Chondrocyte (in vitro differentiated cells): ENCODE measurements at regions not wholly inside any gene's neighbourhood (a gene's known extent, or its start where the extent isn't known, plus 50 kb on each side); places are given as distances from the start of the nearest gene placed in this dataset.
"Not testable (repeated sequence)": the region's sequence is repeated elsewhere in the genome, so short reads cannot be mapped to it uniquely, and the experiment has no call there.

Experiments used
- DNase-seq: peaks from one replicate; pipeline ENCODE4 v3.0.0; 2021; ENCODE audit warnings: mixed read lengths, low spot score
- H3K27ac Mint-ChIP-seq: one replicate; pipeline ENCODE4 v1.8.0; 2021; ENCODE audit warnings: mild to moderate bottlenecking, moderate library complexity, mixed read lengths; ENCODE audit not compliant: unreplicated experiment
- H3K27me3 Mint-ChIP-seq: 2 replicates; pipeline ENCODE4 v1.8.0; 2021; ENCODE audit warnings: low read depth, mixed read lengths
- H3K36me3 Mint-ChIP-seq: 2 replicates; pipeline ENCODE4 v1.8.0; 2021; ENCODE audit warnings: low read depth, mixed read lengths
- H3K4me1 Mint-ChIP-seq: 2 replicates; pipeline ENCODE4 v1.8.0; 2021; ENCODE audit warnings: low read depth, mild to moderate bottlenecking, mixed read lengths
- H3K4me3 Mint-ChIP-seq: one replicate; pipeline ENCODE4 v1.8.0; 2021; ENCODE audit warnings: mild to moderate bottlenecking, moderate library complexity, mixed read lengths; ENCODE audit not compliant: unreplicated experiment
- H3K9me3 Mint-ChIP-seq: 2 replicates; pipeline ENCODE4 v1.8.0; 2021; ENCODE audit warnings: low read depth, mixed read lengths
- TF ChIP-seq, protein P1 (sequence below): fragments of 200-600 bp; sonication (generic); IDR thresholded peaks from 2 replicates; pipeline ENCODE4 v1.5.0; 2021; ENCODE audit warnings: antibody characterized with exemption, mild to moderate bottlenecking, moderate library complexity

GRCh38 chr7:131667699-131668098 lies 111.3 kb upstream of the PODXL start:
- Mint-ChIP-seq H3K27me3 (peaks cover 42% of the 10 kb centered on the region), H3K9me3 (peaks cover 3% of the 10 kb centered on the region), H3K4me3 (no peak overlapping the region), H3K36me3 (peaks cover 3% of the 10 kb centered on the region), H3K4me1 (no peaks in the 10 kb centered on the region), H3K27ac (no peak overlapping the region)
- DNase-seq: no peak
- TF ChIP-seq, protein P1, sequence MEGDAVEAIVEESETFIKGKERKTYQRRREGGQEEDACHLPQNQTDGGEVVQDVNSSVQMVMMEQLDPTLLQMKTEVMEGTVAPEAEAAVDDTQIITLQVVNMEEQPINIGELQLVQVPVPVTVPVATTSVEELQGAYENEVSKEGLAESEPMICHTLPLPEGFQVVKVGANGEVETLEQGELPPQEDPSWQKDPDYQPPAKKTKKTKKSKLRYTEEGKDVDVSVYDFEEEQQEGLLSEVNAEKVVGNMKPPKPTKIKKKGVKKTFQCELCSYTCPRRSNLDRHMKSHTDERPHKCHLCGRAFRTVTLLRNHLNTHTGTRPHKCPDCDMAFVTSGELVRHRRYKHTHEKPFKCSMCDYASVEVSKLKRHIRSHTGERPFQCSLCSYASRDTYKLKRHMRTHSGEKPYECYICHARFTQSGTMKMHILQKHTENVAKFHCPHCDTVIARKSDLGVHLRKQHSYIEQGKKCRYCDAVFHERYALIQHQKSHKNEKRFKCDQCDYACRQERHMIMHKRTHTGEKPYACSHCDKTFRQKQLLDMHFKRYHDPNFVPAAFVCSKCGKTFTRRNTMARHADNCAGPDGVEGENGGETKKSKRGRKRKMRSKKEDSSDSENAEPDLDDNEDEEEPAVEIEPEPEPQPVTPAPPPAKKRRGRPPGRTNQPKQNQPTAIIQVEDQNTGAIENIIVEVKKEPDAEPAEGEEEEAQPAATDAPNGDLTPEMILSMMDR: no peak

GRCh38 chr7:131665021-131665420 lies 108.6 kb upstream of the PODXL start:
- H3K27ac Mint-ChIP-seq: no peak overlapping the region

DNA sequence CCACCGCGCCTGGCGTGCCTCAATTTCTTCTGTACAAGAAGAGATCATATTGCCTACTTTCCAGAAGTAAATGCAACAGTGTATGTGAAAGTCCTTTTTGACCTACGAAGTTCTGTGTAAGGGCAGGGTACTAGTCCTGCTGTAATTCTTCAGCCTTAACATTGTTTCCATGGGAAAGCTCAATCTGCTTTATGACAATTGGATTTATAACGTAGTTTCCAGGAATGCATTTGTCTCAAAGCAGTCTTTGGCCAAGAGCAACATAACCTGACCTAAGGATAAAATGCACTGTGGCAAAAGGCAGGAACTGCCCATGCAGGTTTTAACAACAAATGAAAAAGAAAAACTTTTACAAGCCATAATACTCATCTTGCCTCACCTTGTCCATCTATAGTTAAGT lies 108.1 kb upstream of the PODXL start:
- H3K27me3 Mint-ChIP-seq: peaks cover 19% of the 10 kb centered on the region
- peaks cover 3% of the 10 kb centered on the region for H3K9me3 Mint-ChIP-seq
- H3K4me3 Mint-ChIP-seq: no peak overlapping the region
- no peak overlapping the region for H3K27ac Mint-ChIP-seq
- peaks cover 3% of the 10 kb centered on the region for H3K36me3 Mint-ChIP-seq
- H3K4me1 Mint-ChIP-seq: no peaks in the 10 kb centered on the region
- TF ChIP-seq, protein P1: no peak
- DNase-seq: no peak

More at GRCh38 chr7:131665021-131665420, 108.6 kb upstream of the PODXL start:
- no peak for DNase-seq
- Mint-ChIP-seq H3K27me3 (peaks cover 23% of the 10 kb centered on the region), H3K36me3 (peaks cover 3% of the 10 kb centered on the region), H3K4me1 (no peaks in the 10 kb centered on the region), H3K4me3 (no peak overlapping the region), H3K9me3 (peaks cover 3% of the 10 kb centered on the region)
- TF ChIP-seq, protein P1: no peak

GRCh38 chr7:131662301-131662873 lies 106.0 kb upstream of the PODXL start:
- not testable (repeated sequence) for H3K9me3 Mint-ChIP-seq, DNase-seq, H3K4me3 Mint-ChIP-seq, H3K4me1 Mint-ChIP-seq, H3K36me3 Mint-ChIP-seq, H3K27ac Mint-ChIP-seq
- peaks cover 15% of the 10 kb centered on the region for H3K27me3 Mint-ChIP-seq

GRCh38 chr7:131657881-131658280 lies 101.5 kb upstream of the PODXL start:
- DNase-seq: no peak
- peaks cover 3% of the 10 kb centered on the region for H3K27me3 Mint-ChIP-seq
- no peak overlapping the region for H3K27ac Mint-ChIP-seq
- TF ChIP-seq, protein P1: no peak
- peaks cover 12% of the 10 kb centered on the region for H3K4me1 Mint-ChIP-seq
- H3K4me3 Mint-ChIP-seq: no peak overlapping the region
- H3K36me3 Mint-ChIP-seq: no peaks in the 10 kb centered on the region
- H3K9me3 Mint-ChIP-seq: no peaks in the 10 kb centered on the region
